Endodermal cell (in vitro differentiated cells): ENCODE measurements at regions not wholly inside any gene's neighbourhood (a gene's known extent, or its start where the extent isn't known, plus 50 kb on each side); places are given as distances from the start of the nearest gene placed in this dataset.

ENCODE experiments used
- DNase-seq: peaks from one replicate; pipeline ENCODE4 v3.0.0-alpha.2; 2017
- H3K27ac ChIP-seq: 2 replicates; pipeline ENCODE4 v1.5.1; 2013; ENCODE audit warnings: mild to moderate bottlenecking, low read depth, low read length, moderate library complexity
- H3K27me3 ChIP-seq: 2 replicates; pipeline ENCODE4 v1.6.1; 2013; ENCODE audit warnings: mild to moderate bottlenecking, low read length, moderate library complexity; ENCODE audit not compliant: insufficient read depth, control insufficient read depth, poor library complexity, severe bottlenecking
- H3K36me3 ChIP-seq: 2 replicates; pipeline ENCODE4 v1.7.0; 2013; ENCODE audit warnings: mild to moderate bottlenecking, low read length, moderate library complexity; ENCODE audit not compliant: control insufficient read depth, insufficient read depth
- H3K4me1 ChIP-seq: one replicate; pipeline ENCODE4 v1.7.0; 2013; ENCODE audit warnings: low read length; ENCODE audit not compliant: control insufficient read depth, insufficient read depth
- H3K4me3 ChIP-seq: 2 replicates; pipeline ENCODE4 v1.5.1; 2013; ENCODE audit warnings: mild to moderate bottlenecking, low read length, moderate library complexity
- H3K9ac ChIP-seq: 2 replicates; pipeline ENCODE4 v1.6.1; 2013; ENCODE audit warnings: mild to moderate bottlenecking, low read length, moderate library complexity; ENCODE audit not compliant: poor library complexity, severe bottlenecking; ENCODE audit errors: extremely low read depth
- H3K9me3 ChIP-seq: 2 replicates; pipeline ENCODE4 v1.6.1; 2013; ENCODE audit warnings: mild to moderate bottlenecking, low read length, moderate library complexity; ENCODE audit not compliant: control insufficient read depth
- H3K27ac Mint-ChIP-seq: 2 replicates; pipeline ENCODE4 v1.8.0; 2020; ENCODE audit warnings: mixed read lengths
- H3K27me3 Mint-ChIP-seq: 2 replicates; pipeline ENCODE4 v1.8.0; 2021; ENCODE audit warnings: mild to moderate bottlenecking, mixed read lengths; ENCODE audit not compliant: insufficient read depth
- H3K36me3 Mint-ChIP-seq: 2 replicates; pipeline ENCODE4 v1.8.0; 2020; ENCODE audit warnings: low read depth, mixed read lengths
- H3K4me1 Mint-ChIP-seq: 2 replicates; pipeline ENCODE4 v1.8.0; 2020; ENCODE audit warnings: mixed read lengths
- H3K4me3 Mint-ChIP-seq: 2 replicates; pipeline ENCODE4 v1.8.0; 2020; ENCODE audit warnings: mild to moderate bottlenecking, moderate library complexity, mixed read lengths
- H3K9me3 Mint-ChIP-seq: 2 replicates; pipeline ENCODE4 v1.8.0; 2020; ENCODE audit warnings: mild to moderate bottlenecking, mixed read lengths
- CTCF ChIP-seq: fragments of 200-600 bp; sonication (generic); conservative IDR thresholded peaks from 2 replicates; pipeline ENCODE4 v1.5.0; 2021; ENCODE audit warnings: antibody characterized with exemption, mild to moderate bottlenecking
- WGBS, 2 experiments: methylation state at CpG; one replicate each; pipeline versions ENCODE4 v1.1.5 to v1.1.7; 2013; ENCODE audit warnings: missing lambda C conversion rate in 2 of 2, mixed read lengths in 1 of 2; ENCODE audit not compliant: insufficient coverage in 1 of 2, insufficient read length in 1 of 2; 5-methylcytosine and 5-hydroxymethylcytosine counted together

- Mint-ChIP-seq H3K27ac (no peak overlapping the region), H3K4me1 (no peaks in the 10 kb centered on the region), H3K27me3 (no peaks in the 10 kb centered on the region), H3K36me3 (peaks cover 40% of the 10 kb centered on the region), H3K9me3 (peaks cover 55% of the 10 kb centered on the region), H3K4me3 (no peak overlapping the region)
- H3K9ac ChIP-seq: no peak overlapping the region
- TF ChIP-seq CTCF: no peak
- H3K27me3 ChIP-seq: no peaks in the 10 kb centered on the region
- H3K4me3 ChIP-seq: no peak overlapping the region
- H3K27ac ChIP-seq: no peak overlapping the region
- no peaks in the 10 kb centered on the region for H3K36me3 ChIP-seq
- no peaks in the 10 kb centered on the region for H3K9me3 ChIP-seq
- no peaks in the 10 kb centered on the region for H3K4me1 ChIP-seq
- DNase-seq: no peak
- 97% methylated on average over 10 of the region's 10 CpGs; no CpG with 5 or more reads in 1 of the 2 experiments for WGBS, 2 experiments
Measured at GRCh38 chrX:10104958-10105658, 51.7 kb upstream of the CLCN4 start.

- Mint-ChIP-seq H3K27ac (no peak overlapping the region), H3K4me1 (no peaks in the 10 kb centered on the region), H3K4me3 (no peak overlapping the region), H3K36me3 (peaks cover 32% of the 10 kb centered on the region), H3K27me3 (no peaks in the 10 kb centered on the region), H3K9me3 (peaks cover 57% of the 10 kb centered on the region)
- no peaks in the 10 kb centered on the region for H3K9me3 ChIP-seq
- DNase-seq: no peak
- H3K27ac ChIP-seq: no peak overlapping the region
- H3K9ac ChIP-seq: no peak overlapping the region
- WGBS, 2 experiments: 91 to 93% methylated on average over 6 to 10 of the region's 10 CpGs
- no peaks in the 10 kb centered on the region for H3K4me1 ChIP-seq
- TF ChIP-seq CTCF: no peak
- H3K27me3 ChIP-seq: no peaks in the 10 kb centered on the region
- H3K36me3 ChIP-seq: no peaks in the 10 kb centered on the region
- no peak overlapping the region for H3K4me3 ChIP-seq
Measured at GRCh38 chrX:10106806-10107205, 50.0 kb upstream of the CLCN4 start.
